ENCODE measurements at regions not wholly inside any gene's neighbourhood (a gene's known extent, or its start where the extent isn't known, plus 50 kb on each side); places are given as distances from the start of the nearest gene placed in this dataset.

DNA sequence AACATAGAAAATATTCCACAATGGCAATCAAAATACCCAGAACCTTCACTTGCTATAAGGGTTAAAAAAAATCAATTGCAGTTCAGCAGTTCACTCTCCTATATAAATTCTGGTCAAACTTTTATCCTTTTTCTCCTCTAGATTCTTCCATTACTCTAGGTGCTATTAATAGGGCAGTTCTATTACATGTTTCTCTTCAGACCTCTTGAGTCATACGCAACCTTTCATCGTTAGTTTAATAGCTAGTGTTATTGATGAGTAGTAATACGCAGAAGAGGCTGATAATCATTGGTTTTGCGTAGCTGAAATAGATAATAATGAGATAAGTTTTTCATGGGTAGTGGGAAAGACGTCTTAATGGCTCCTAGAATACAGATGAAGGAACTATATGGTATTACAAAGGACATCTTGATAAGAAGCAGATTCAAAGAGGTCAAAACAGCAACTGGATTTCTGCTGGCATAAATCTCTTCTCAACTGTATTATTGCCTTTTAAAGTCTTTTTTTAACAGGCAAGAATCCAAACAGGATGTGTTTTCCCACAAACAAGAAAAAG, 118.3 kb upstream of the STARD13 start:
- H3K9me3 ChIP-seq (ENCODE audit: control insufficient read depth, low read length): no peaks in the 10 kb centered on the region
- peak overlapping the region; percentile 62 for H3K27ac ChIP-seq
- H3K4me2 ChIP-seq (ENCODE audit: low read length): peak overlapping the region; percentile 24
- no peak overlapping the region for H3K9ac ChIP-seq
- H3K79me2 ChIP-seq: no peaks in the 10 kb centered on the region
- peaks cover 6% of the 10 kb centered on the region for H3K4me1 ChIP-seq
- H3K36me3 ChIP-seq (ENCODE audit: control insufficient read depth, insufficient read depth, low read length): no peaks in the 10 kb centered on the region
- H3K4me3 ChIP-seq (ENCODE audit: low read depth, low read length): no peak overlapping the region
- H3K27me3 ChIP-seq (ENCODE audit: control insufficient read depth, insufficient read depth, low read length): no peaks in the 10 kb centered on the region
- TF ChIP-seq, protein P1, sequence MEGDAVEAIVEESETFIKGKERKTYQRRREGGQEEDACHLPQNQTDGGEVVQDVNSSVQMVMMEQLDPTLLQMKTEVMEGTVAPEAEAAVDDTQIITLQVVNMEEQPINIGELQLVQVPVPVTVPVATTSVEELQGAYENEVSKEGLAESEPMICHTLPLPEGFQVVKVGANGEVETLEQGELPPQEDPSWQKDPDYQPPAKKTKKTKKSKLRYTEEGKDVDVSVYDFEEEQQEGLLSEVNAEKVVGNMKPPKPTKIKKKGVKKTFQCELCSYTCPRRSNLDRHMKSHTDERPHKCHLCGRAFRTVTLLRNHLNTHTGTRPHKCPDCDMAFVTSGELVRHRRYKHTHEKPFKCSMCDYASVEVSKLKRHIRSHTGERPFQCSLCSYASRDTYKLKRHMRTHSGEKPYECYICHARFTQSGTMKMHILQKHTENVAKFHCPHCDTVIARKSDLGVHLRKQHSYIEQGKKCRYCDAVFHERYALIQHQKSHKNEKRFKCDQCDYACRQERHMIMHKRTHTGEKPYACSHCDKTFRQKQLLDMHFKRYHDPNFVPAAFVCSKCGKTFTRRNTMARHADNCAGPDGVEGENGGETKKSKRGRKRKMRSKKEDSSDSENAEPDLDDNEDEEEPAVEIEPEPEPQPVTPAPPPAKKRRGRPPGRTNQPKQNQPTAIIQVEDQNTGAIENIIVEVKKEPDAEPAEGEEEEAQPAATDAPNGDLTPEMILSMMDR (IDR thresholded peaks at IDR 0.05): no peak
- H2AFZ ChIP-seq: peak overlapping the region; percentile 68

DNA sequence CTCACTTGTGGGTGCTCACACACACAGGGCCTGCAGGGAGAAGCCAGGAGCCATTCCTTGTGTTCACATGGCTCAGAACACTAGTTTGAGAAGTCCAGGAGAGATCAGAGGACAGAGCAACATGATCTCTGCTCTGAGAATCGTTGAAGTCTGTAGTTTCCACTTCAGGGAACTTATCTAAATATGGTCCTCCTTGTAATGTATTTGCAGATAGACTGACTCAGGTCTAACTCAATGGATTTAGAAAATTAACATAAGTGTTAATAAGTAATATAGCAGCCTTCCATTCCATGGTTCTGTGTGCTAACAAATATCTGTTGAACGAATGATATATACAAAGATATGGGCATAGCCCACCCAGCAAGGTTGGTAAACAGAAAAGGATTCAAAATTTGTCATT, 119.8 kb upstream of the STARD13 start:
- Histone ChIP-seq H3K9ac (no peak overlapping the region), H3K27ac (no peak overlapping the region), H3K27me3 (ENCODE audit: control insufficient read depth, insufficient read depth, low read length) (no peaks in the 10 kb centered on the region), H3K4me3 (ENCODE audit: low read depth, low read length) (no peak overlapping the region), H3K79me2 (no peaks in the 10 kb centered on the region), H3K4me1 (peaks cover 6% of the 10 kb centered on the region), H3K4me2 (ENCODE audit: low read length) (no peak overlapping the region), H3K9me3 (ENCODE audit: control insufficient read depth, low read length) (no peaks in the 10 kb centered on the region), H2AFZ (no peak overlapping the region), H3K36me3 (ENCODE audit: control insufficient read depth, insufficient read depth, low read length) (no peaks in the 10 kb centered on the region)
- TF ChIP-seq, protein P1 (IDR thresholded peaks at IDR 0.05): no peak

DNA sequence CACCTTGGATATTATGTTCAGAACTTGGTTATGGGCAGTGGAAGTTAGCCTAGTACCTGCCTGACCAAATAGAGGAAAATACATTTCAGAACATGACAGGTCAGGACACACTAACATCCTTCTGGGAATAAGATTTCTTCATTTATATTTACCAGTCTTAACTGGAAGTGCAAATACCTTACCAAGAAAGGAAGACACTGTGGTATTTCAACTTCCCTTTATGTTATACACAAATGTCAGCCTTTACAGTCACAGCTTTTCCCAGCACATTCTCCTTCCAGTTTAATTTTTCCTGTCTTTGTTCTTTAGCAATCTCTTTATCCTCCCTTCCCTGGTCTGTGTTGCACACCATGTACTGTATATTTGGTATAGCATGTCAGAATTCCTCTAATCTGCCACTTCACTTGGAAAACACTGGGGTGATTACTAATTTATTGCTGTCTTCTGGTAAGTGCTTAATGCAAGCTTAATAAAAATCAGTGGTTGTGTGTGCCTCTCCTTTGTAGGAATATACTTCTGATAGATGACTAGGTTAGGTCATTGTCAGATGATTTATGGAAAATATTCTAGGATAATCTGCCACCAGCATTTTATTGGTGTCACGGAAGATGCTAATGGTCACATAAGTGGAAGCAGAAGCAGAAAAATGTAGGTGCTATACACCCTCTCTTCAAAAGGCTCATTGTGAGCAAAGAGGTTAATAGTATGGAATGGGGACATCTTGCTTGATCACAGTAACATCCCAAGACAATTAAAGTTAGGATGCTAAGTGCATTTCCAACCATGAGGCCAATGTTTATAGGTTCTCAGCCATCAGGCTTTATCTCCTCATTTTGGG, 124.3 kb upstream of the STARD13 start:
- H3K4me2 ChIP-seq (ENCODE audit: low read length): no peak overlapping the region
- no peaks in the 10 kb centered on the region for H3K9me3 ChIP-seq (ENCODE audit: control insufficient read depth, low read length)
- no peaks in the 10 kb centered on the region for H3K4me1 ChIP-seq
- H3K27me3 ChIP-seq (ENCODE audit: control insufficient read depth, insufficient read depth, low read length): no peaks in the 10 kb centered on the region
- H3K27ac ChIP-seq: no peak overlapping the region
- no peaks in the 10 kb centered on the region for H3K79me2 ChIP-seq
- TF ChIP-seq, protein P1 (IDR thresholded peaks at IDR 0.05): no peak
- no peak overlapping the region for H3K9ac ChIP-seq
- no peak overlapping the region for H2AFZ ChIP-seq
- no peak overlapping the region for H3K4me3 ChIP-seq (ENCODE audit: low read depth, low read length)
- H3K36me3 ChIP-seq (ENCODE audit: control insufficient read depth, insufficient read depth, low read length): no peaks in the 10 kb centered on the region

DNA sequence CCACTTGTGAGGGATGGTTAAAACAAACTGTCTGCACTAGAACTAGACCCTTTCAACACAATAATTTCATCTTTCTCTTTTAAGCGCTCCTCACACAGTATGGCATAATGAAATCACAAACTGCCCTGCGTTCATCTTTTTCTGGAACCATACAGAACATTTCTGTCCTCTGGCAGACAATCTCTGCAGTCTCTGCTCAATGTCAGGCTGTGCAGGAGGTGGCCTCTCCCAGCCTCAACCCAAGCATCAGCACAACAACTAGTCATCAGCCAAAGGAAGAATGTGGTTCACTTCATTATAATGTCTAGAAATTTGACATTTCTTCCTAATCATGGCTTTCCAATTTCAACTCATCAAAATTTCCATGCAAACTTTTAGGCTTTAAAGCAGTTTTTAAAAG, 125.1 kb upstream of the STARD13 start:
- Histone ChIP-seq H3K4me2 (ENCODE audit: low read length) (no peak overlapping the region), H3K4me3 (ENCODE audit: low read depth, low read length) (no peak overlapping the region), H3K4me1 (no peaks in the 10 kb centered on the region), H3K79me2 (no peaks in the 10 kb centered on the region), H3K9me3 (ENCODE audit: control insufficient read depth, low read length) (no peaks in the 10 kb centered on the region), H3K36me3 (ENCODE audit: control insufficient read depth, insufficient read depth, low read length) (no peaks in the 10 kb centered on the region), H2AFZ (no peak overlapping the region), H3K27me3 (ENCODE audit: control insufficient read depth, insufficient read depth, low read length) (no peaks in the 10 kb centered on the region), H3K27ac (no peak overlapping the region), H3K9ac (no peak overlapping the region)
- TF ChIP-seq, protein P1 (IDR thresholded peaks at IDR 0.05): no peak

Measured in parathyroid adenoma (tissue), 2 donors.